OCI-LY3 (cell line): ENCODE measurements at regions not wholly inside any gene's neighbourhood (a gene's known extent, or its start where the extent isn't known, plus 50 kb on each side); places are given as distances from the start of the nearest gene placed in this dataset.
"Not testable (repeated sequence)": the region's sequence is repeated elsewhere in the genome, so short reads cannot be mapped to it uniquely, and the experiment has no call there.

Experiments
- CTCF ChIP-seq: fragments of 200-600, 300-600 bp; sonication (generic); IDR thresholded peaks from 2 replicates; pipeline ENCODE4 v1.5.1; 2014; ENCODE audit warnings: antibody characterized with exemption, low read length, low read depth
- EZH2phosphoT487 ChIP-seq: fragments of 200-600 bp; shearing (Covaris generic); IDR thresholded peaks from 2 replicates; pipeline ENCODE4 v1.6.1; 2018; ENCODE audit warnings: antibody characterized with exemption, mixed run types, low read depth

GRCh38 chr2:87657915-87658314 lies 90.0 kb upstream of the PLGLB2 start:
- TF ChIP-seq CTCF, EZH2phosphoT487: not testable (repeated sequence)
